ENCODE measurements at regions not wholly inside any gene's neighbourhood (a gene's known extent, or its start where the extent isn't known, plus 50 kb on each side); places are given as distances from the start of the nearest gene placed in this dataset.
A peak's percentile ranks its signal among the peaks of the same experiment; 100 is the strongest.
"Not testable (repeated sequence)": the region's sequence is repeated elsewhere in the genome, so short reads cannot be mapped to it uniquely, and the experiment has no call there.

DNA sequence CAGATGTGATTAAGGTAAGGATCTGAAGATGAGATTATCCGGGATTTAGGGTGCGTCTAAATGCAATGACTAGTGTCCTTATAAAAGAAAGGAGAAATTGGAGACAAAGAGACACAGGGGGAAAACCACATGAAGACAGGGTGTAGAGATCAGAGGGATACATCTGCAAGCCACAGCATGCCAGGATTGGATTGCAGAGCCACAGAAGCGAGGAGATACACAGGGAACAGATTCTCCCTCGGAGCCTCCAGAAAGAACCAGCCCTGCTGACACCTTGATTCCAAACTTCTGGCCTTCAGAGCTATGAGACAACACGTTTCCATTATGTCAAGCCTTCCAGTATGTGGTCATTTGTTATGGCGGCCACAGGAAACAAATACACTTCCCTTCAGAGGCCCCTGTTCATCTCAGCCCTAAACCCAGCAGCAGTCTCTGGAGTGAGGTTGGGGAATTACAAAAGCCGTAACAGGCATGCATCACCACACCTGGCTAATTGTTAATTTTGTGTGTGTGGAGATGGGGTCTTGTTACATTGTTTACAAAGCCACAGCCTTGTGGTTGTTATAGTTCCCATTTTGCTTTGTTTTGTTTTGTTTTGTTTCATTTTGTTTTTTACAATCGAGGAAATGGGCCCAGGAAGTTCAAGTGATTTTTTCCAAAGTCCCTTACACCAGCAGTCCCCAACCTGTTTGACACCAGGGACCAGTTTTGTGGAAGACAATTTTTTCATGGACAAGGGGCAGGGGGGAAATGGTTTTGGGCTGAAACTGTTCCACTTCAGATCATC lies 51.6 kb upstream of the LYRM9 start:
- peak; percentile 64 for DNase-seq

GRCh38 chr17:27945333-27945616 lies 52.1 kb upstream of the LYRM9 start:
- DNase-seq, result no peak

DNA sequence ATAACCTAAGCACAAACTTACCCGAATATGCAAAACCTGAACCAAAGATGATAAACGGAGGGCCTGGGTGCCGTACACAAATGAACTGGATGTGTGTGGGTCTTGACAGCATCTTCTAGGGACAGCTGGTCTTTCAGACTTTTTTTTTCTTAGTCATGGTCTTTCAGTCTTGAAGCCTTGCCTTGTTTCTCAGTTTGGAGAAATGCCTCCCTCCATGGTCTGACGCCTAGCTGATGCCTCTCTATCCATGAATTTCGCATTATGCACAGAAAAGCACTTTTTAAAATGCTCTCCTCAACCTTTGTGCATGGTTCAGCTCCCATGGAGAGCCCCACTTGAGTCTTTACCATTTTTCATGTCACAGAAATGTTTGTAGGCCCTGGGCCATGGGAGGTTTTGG lies 52.8 kb upstream of the LYRM9 start:
- DNase-seq, result no peak

DNA sequence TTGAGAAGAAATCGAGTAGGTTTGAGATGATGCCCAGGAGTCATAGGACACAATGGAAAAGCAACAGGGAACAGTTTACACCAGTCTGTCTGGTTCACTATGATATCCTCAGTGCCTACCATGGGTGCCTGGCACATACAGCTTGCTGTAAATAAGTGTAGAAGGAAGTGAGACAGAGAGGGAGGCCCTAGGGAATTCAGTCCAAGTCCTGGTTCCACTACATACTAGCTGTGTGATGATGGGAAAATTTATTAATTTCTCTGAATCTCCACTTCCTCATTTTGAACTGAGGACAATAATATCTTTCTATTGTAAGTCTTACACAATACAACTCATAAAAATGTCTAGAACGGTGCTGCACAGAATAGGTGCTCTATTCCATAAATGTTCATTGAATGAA lies 53.3 kb upstream of the LYRM9 start:
- no peak for DNase-seq

GRCh38 chr17:27947005-27947406 lies 53.8 kb upstream of the LYRM9 start:
- no peak for DNase-seq

GRCh38 chr17:27949304-27949703 lies 56.1 kb upstream of the LYRM9 start:
- no peak for DNase-seq

- DNase-seq, result not testable (repeated sequence)
Observed at GRCh38 chr17:27950225-27950624, 57.1 kb upstream of the LYRM9 start.

DNA sequence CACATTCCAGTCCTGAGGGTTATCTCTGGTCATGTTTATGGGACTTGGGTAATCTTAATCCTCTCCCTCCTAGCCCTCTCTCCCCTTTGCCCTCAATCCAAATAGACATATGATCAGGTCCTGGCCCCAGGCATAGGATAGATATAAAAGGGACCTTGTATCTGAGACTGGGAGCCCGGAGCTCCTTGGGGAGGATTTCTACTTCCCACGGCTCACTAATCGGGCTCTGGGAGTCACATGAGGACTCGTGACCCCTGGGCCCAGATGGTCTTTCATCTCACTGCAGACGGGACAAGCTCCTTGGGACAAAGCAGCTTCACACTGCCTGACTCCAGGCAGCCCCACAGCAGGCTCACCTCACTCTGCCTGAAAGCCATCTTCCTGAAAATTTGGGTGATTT lies 57.8 kb upstream of the LYRM9 start:
- DNase-seq, result no peak

DNA sequence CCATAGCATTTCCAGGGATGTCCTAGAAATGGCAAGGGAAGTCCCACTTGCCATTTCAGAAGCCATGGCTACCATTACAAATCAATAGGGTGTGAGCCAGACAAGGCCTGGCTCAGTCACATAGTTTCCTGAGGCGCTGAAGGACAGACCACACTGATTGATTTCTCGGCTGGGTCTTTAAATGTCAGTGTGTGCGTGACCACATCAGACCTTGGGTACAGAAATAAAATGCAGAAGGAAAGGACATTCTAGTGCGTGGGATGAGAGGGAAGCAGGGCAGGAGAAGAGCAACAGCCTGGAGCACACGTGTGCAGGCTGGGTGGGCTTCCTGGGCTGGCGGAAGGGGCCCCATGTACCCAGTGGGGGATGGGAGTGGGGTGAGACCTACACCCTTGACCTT lies 58.7 kb upstream of the LYRM9 start:
- DNase-seq, result no peak

- no peak for DNase-seq
Observed at GRCh38 chr17:27952366-27952765, 59.2 kb upstream of the LYRM9 start.

DNA sequence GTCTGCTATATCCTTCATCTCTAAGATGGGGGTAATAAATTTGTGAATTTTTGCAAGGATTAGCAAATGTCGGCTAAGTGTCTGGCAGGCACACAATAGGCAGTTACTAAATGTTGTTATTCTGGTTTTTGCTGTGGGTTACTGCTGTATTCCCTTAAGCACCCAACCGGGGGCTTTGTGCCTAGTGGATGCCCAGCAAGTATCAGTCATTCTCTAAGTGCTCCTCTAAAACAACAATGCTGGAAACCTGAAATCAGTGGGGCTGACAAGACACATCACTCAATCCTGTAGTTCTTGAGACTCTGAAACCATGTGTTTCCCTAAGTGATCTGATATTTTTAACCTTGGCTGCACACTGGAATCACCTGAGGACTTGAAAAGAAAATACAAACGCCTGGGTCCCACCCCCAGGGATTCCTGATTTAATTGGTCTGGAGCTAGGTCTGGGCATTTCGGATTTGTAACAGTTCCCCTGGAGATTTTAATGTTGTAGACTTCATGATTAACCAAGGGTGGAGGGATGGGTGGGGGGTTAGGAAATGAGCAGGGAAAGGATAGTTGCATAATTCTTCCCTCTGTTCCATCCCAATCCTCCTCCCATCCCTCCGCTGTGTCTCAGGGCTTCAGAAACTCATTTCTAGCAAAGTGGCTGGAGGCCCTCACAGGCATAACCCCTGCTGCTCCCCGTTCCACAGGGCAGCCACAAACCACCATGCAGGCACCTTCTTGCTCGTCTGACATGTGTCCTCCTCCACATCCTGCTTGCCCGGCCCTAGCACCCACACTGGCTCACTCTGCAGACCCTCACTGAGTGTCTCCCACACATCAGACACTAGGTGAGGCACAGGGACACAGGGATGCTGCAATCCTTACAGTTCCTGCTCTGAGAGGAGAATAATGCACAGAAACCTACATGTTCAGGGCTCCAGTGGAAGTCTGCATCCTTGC lies 61.7 kb upstream of the LYRM9 start:
- no peak for DNase-seq

DNA sequence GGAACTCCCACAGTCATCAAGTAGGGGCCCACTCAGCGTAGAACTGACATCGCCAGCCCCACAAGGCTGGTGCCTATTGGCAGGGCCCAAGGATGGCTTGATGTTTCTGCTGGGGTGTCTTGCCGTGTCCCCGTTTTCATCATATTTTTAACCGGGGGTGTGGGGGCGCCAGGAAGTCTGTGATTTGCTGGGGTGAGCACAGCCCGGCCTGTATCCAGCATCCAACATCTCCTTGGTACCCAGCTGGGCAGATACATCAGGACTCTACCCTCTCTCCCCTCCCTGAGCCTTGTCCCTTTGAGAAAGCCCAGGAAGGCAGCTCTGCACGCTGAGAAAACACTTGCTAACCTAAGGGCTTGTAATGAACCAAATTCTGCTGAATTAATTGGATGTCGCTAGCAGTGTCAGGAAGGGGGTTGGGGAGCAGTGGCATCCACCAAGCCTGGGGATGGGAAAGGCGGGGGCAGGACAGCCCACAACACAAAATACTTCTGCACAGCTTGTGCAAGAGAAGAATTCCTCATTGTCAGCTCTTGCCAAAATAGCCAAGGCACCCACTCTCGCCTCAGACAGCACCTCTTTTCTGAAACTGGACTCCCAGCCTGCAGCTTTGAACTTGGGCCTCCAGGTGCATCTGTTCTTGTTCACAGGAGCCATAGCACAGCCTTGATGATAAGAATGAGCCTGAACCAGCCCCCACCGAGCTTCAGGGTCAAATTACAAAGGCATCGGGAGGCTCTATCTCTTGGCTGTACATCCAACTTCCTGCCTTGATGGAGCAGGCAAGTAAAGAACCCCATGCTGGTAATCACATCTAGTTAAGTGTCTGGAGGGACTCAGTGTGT lies 63.7 kb upstream of the LYRM9 start:
- no peak for DNase-seq

- DNase-seq, result not testable (repeated sequence)
Observed at GRCh38 chr17:27957446-27957793, 64.3 kb upstream of the LYRM9 start.

DNA sequence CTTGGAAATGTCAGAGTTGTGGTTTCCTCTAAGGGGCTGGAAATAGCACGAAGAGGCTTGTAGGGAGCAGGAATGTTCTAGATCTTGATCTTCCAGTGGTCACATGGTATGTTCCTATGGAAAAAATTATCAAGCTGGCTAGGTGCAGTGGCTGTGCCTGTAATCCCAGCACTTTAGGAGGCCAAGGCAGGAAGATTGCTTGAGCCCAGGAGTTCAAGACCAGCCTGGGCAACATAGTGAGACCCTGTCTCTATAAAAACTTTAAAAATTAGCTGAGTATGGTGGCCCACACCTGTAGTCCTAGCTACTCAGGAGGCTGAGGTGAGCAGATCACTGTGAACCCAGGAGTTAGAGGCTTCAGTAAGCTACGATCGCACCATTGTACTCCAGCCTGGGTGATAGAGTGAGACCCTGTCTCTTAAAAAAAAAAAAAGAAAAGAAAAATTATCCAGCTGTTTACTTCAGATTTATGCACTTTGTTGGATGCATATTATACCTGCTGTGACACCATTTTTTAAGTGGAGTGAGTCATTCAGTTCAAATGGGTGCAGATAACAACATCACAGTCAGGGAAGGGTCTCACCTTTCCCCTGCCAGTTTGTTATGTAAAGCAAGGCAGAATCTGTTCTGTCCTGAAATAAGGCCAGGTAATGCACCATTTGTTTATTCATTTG lies 65.7 kb upstream of the LYRM9 start:
- DNase-seq, result no peak

GRCh38 chr17:27959382-27959709 lies 66.2 kb upstream of the LYRM9 start:
- no peak for DNase-seq

- DNase-seq, result no peak
Observed at GRCh38 chr17:27960183-27960849, 67.2 kb upstream of the LYRM9 start.

DNA sequence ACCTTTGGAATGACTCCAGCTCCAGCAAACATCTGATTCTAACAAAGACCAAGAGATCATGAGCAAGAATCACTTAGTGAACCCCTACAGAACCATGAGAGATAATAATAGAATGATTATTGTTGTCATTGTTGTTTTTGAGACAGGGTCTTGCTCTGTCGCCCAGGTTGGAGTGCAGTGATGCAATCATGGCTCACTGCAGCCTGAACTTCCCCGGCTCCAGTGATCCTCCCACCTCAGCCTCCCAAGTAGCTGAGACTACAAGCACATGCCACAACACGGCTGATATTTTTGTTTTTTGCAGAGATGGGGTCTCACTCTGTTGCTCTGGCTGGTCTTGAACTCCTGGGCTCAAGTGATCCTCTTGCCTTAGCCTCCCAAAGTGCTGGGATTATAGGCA lies 69.4 kb upstream of the LYRM9 start:
- DNase-seq, result not testable (repeated sequence)

DNA sequence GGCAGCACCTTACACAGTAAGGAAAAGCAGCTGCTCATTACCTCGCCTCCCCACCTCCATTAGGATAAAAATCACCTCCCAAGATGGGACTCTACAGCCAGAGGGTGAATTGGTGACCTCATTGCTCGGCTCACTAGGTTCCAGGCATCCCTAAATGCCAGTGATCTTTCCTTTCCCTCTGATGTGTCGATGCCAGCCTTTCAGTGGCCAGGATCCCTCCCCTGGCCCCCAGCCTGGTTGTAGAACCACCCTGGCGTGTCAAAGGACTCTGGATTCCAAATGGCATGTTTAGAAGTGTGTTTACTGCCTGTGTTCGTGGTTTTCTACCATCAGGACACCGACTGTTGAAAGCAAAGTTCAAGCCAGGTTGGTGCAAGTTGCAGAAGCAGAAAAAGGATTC lies 72.1 kb upstream of the LYRM9 start:
- DNase-seq, result peak; percentile 82

GRCh38 chr17:27968206-27968732 lies 74.2 kb upstream of the NLK start:
- DNase-seq, result no peak

DNA sequence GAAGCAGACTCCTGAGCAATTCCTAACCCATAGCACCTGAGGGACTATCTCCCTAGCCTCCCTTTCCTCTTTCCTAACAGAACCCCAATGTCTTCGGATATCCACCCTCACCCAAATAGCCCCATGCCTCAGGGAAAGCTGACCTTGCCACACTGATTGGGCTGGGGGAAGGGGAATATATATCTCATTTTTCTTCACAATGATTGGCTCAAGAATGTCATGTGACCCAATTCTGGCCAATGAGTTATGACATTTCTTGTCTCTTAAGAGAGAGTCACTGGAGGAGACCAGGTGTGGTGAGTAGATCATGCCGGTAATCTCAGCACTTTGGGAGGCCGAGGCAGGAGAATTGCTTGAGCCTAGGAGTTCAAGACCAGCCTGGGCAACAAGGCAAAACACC lies 71.9 kb upstream of the NLK start:
- no peak for DNase-seq

Measured in renal pelvis (tissue), 1 donor.